22Rv1 (cell line): ENCODE measurements at regions not wholly inside any gene's neighbourhood (a gene's known extent, or its start where the extent isn't known, plus 50 kb on each side); places are given as distances from the start of the nearest gene placed in this dataset.

Experiments used
- H3K27ac ChIP-seq: fragments of 450-650 bp; 2 replicates; pipeline ENCODE4 v1.5.1; 2017
- ZFX ChIP-seq: fragments of 450-650 bp; IDR thresholded peaks from 2 replicates; pipeline ENCODE4 v1.6.1; 2017; ENCODE audit warnings: antibody characterized with exemption, borderline replicate concordance
- TF ChIP-seq, protein P1 (sequence below): fragments of 450-650 bp; IDR thresholded peaks from 2 replicates; pipeline ENCODE4 v1.5.1; 2017; ENCODE audit warnings: mild to moderate bottlenecking

- TF ChIP-seq, protein P1, sequence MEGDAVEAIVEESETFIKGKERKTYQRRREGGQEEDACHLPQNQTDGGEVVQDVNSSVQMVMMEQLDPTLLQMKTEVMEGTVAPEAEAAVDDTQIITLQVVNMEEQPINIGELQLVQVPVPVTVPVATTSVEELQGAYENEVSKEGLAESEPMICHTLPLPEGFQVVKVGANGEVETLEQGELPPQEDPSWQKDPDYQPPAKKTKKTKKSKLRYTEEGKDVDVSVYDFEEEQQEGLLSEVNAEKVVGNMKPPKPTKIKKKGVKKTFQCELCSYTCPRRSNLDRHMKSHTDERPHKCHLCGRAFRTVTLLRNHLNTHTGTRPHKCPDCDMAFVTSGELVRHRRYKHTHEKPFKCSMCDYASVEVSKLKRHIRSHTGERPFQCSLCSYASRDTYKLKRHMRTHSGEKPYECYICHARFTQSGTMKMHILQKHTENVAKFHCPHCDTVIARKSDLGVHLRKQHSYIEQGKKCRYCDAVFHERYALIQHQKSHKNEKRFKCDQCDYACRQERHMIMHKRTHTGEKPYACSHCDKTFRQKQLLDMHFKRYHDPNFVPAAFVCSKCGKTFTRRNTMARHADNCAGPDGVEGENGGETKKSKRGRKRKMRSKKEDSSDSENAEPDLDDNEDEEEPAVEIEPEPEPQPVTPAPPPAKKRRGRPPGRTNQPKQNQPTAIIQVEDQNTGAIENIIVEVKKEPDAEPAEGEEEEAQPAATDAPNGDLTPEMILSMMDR = no peak
- no peak for TF ChIP-seq ZFX
- no peak overlapping the region for H3K27ac ChIP-seq
Observed at GRCh38 chr17:33945646-33946546, 309.2 kb upstream of the CCL2 start.

DNA sequence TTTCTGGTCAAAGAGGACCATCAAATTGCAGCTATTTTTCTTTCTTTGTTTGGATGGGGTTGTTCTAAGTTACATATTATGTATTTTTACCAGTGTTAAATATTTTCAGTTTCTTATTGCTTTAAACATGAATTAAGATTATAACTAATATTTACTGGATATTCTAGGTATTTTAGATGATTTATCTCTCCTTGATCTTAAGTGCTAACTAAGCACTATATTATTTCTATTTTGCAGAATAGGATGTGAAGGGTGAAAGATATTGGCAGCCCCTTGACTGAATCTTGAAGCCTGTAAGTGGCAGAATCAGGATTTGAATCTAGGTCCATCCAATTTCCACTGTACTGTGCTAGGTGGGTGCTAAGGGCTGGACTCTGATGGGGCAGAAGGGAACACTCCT lies 307.3 kb upstream of the CCL2 start:
- TF ChIP-seq, protein P1 = no peak
- no peak for TF ChIP-seq ZFX

DNA sequence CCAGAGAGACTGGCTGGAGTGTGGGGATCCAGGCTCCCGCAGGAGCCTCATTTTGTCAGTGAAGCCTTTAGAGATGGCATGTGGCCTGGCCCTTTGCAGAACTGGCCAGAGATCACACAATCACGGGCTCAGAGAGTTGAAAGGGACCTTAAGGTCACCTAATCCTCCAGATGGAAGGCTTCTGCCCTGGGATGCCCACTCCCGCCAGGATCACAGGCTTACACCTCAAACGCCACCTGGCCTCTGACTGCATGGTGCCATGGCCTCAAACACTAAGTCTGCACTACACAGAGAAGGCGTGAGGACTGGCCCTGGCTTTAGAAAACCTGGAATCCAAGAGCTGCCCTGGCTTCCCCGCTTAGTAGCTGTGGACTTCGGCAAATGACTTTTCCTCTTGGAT lies 306.8 kb upstream of the CCL2 start:
- no peak overlapping the region for H3K27ac ChIP-seq
- TF ChIP-seq, protein P1 = no peak
- no peak for TF ChIP-seq ZFX

More for the DNA sequence above, 307.3 kb upstream of the CCL2 start:
- H3K27ac ChIP-seq = no peak overlapping the region

GRCh38 chr17:33949100-33949499 lies 306.0 kb upstream of the CCL2 start:
- TF ChIP-seq, protein P1 = peak; percentile 57
- TF ChIP-seq ZFX = no peak
- H3K27ac ChIP-seq = no peak overlapping the region

- TF ChIP-seq, protein P1 = no peak
- TF ChIP-seq ZFX = no peak
- no peak overlapping the region for H3K27ac ChIP-seq
Observed at GRCh38 chr17:33950061-33950460, 305.0 kb upstream of the CCL2 start.

DNA sequence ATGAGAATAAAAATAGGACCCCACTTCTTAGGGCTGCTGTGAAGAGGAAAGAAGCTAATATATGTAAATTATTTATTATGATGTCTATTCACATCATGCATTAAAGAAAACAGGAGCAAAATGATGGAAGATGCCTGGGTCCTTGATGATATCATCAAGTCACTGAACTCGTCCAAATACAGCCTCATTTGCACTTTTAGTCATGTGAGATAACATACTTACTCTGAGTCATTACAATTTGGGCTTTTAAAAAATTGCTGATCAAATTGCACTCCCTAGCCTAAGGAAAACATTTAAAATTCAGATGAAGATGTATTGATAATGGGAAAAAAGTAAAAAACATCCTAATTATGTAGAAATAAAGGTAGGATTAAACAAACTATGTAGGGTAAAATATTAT lies 302.7 kb upstream of the CCL2 start:
- no peak overlapping the region for H3K27ac ChIP-seq
- TF ChIP-seq ZFX = no peak
- TF ChIP-seq, protein P1 = no peak

DNA sequence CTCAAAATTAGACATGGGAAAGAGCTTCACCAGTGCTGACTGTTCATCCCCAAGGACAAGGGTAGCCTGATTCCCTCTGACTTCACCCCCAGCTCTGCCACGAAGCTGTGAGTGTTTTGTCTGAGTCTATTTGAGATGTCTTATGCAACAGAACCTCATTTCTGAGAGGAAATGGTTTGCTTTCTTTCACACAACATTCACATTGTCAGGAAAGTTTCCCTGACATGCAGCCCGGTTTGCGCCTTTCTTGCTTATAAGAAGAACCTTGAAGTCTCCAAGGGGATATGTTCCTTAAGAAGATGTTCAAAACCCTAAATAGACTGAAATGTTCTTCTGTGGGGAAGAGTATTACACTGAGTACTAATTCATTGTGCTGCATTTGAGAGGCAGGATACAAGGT lies 300.5 kb upstream of the CCL2 start:
- TF ChIP-seq, protein P1 = no peak
- no peak for TF ChIP-seq ZFX

More for the DNA sequence above, 300.5 kb upstream of the CCL2 start:
- no peak overlapping the region for H3K27ac ChIP-seq
